ENCODE measurements at regions not wholly inside any gene's neighbourhood (a gene's known extent, or its start where the extent isn't known, plus 50 kb on each side); places are given as distances from the start of the nearest gene placed in this dataset.

GRCh38 chr5:162288647-162289296, 221.2 kb downstream of the GABRG2 start:
- no TSS peak for BruUV-seq (replicated peaks)
- ChIA-PET POLR2A (no interaction called here), CTCF (no interaction called here)
- ATAC-seq (no peak), DNase-seq (ENCODE audit: low read depth, low spot score) (no peak)
- H3K9me3 ChIP-seq (ENCODE audit: control insufficient read depth, insufficient read depth, low read depth, low read length): no peaks in the 10 kb centered on the region
- intact Hi-C loops (cut with micrococcal nuclease; ENCODE audit: unreplicated experiment) (no loop called here), in situ Hi-C loops (cut with HindIII; ENCODE audit: low pct_unique_long_range_greater_than_20kb, low sequenced_read_pairs) (no loop called here)
- no peaks in the 10 kb centered on the region for H3K36me3 ChIP-seq (ENCODE audit: control insufficient read depth, insufficient read depth, low read length)
- no peaks in the 10 kb centered on the region for H3K27me3 ChIP-seq (ENCODE audit: control insufficient read depth, insufficient read depth, low read length)
- no peak for TF ChIP-seq SIN3A (IDR thresholded peaks at IDR 0.05; ENCODE audit: borderline replicate concordance, insufficient read depth, low read depth, low read length)
- TF ChIP-seq TCF7L2 (IDR thresholded peaks at IDR 0.05; ENCODE audit: low read depth, low read length): no peak
- TF ChIP-seq CTCF (IDR thresholded peaks at IDR 0.05): no peak
- no peak for TF ChIP-seq REST (IDR thresholded peaks at IDR 0.05; ENCODE audit: insufficient read depth in 1 of 2, low read depth in 2 of 2, low read length in 1 of 2)
- TF ChIP-seq POLR2AphosphoS5 (IDR thresholded peaks at IDR 0.05; ENCODE audit: low read depth, low read length): no peak
- no peaks in the 10 kb centered on the region for H3K4me1 ChIP-seq (ENCODE audit: control insufficient read depth, insufficient read depth, low read length)
- no peak overlapping the region for H3K27ac ChIP-seq (ENCODE audit: low read length)
- no peak overlapping the region for H3K4me3 ChIP-seq (ENCODE audit: low read depth in 2 of 2, low read length in 2 of 2)

- Histone ChIP-seq H3K36me3 (ENCODE audit: control insufficient read depth, insufficient read depth, low read length) (no peaks in the 10 kb centered on the region), H3K27ac (ENCODE audit: low read length) (no peak overlapping the region), H3K4me1 (ENCODE audit: control insufficient read depth, insufficient read depth, low read length) (no peaks in the 10 kb centered on the region), H3K27me3 (ENCODE audit: control insufficient read depth, insufficient read depth, low read length) (no peaks in the 10 kb centered on the region), H3K4me3 (ENCODE audit: low read depth in 2 of 2, low read length in 2 of 2) (no peak overlapping the region), H3K9me3 (ENCODE audit: control insufficient read depth, insufficient read depth, low read depth, low read length) (no peaks in the 10 kb centered on the region)
- ChIA-PET CTCF (no interaction called here), POLR2A (no interaction called here)
- ATAC-seq (no peak), DNase-seq (ENCODE audit: low read depth, low spot score) (no peak)
- intact Hi-C loops (cut with micrococcal nuclease; ENCODE audit: unreplicated experiment): no loop called here
- in situ Hi-C loops (cut with HindIII; ENCODE audit: low pct_unique_long_range_greater_than_20kb, low sequenced_read_pairs): no loop called here
- no peak for TF ChIP-seq REST (IDR thresholded peaks at IDR 0.05; ENCODE audit: insufficient read depth in 1 of 2, low read depth in 2 of 2, low read length in 1 of 2)
- no peak for TF ChIP-seq POLR2AphosphoS5 (IDR thresholded peaks at IDR 0.05; ENCODE audit: low read depth, low read length)
- TF ChIP-seq TCF7L2 (IDR thresholded peaks at IDR 0.05; ENCODE audit: low read depth, low read length): no peak
- no peak for TF ChIP-seq CTCF (IDR thresholded peaks at IDR 0.05)
- no peak for TF ChIP-seq SIN3A (IDR thresholded peaks at IDR 0.05; ENCODE audit: borderline replicate concordance, insufficient read depth, low read depth, low read length)
- BruUV-seq (replicated peaks): no TSS peak
Observed at GRCh38 chr5:162289489-162289888, 221.9 kb downstream of the GABRG2 start.

Measured in Panc1 (cell line).